A673 (cell line): ENCODE measurements at regions not wholly inside any gene's neighbourhood (a gene's known extent, or its start where the extent isn't known, plus 50 kb on each side); places are given as distances from the start of the nearest gene placed in this dataset.

Experiments used
- BruUV-seq: library from RNA; stranded (reverse); fragments of 400-500 nt; replicated peaks from 2 replicates; lab custom pipeline; 2021; lab: Mats Ljungman, UMichigan
- CTCF ChIA-PET: fragments of 300-600 bp; sonication (Branson Sonifier 250); formaldehyde crosslinking; loops from one replicate; lab custom pipeline; 2022; ENCODE audit warnings: antibody characterized with exemption; lab: Charles Lee
- POLR2A ChIA-PET: fragments of 300-600 bp; sonication (Branson Sonifier 250); formaldehyde crosslinking; loops from one replicate; lab custom pipeline; 2022; ENCODE audit warnings: antibody characterized with exemption; ENCODE audit not compliant: low non-redundant PET; lab: Charles Lee
- DNase-seq: peaks from one replicate; pipeline ENCODE4 v3.0.0-alpha.2; 2015; ENCODE audit warnings: low spot score
- H3K27ac ChIP-seq: fragments of 200-600 bp; sonication (generic); 2 replicates; pipeline ENCODE4 v1.5.1; 2016; ENCODE audit warnings: mixed run types, low read depth, mild to moderate bottlenecking, mixed read lengths, antibody characterized with exemption, low read length; ENCODE audit not compliant: poor library complexity, severe bottlenecking
- H3K27me3 ChIP-seq: fragments of 200-600 bp; sonication (generic); replicated peaks from 2 replicates; pipeline ENCODE4 v1.6.1; 2017; ENCODE audit warnings: mixed run types, low read depth, mild to moderate bottlenecking, mixed read lengths, antibody characterized with exemption, low read length; ENCODE audit not compliant: insufficient read depth, poor library complexity
- H3K36me3 ChIP-seq: fragments of 200-600 bp; sonication (generic); 2 replicates; pipeline ENCODE4 v1.6.1; 2016; ENCODE audit warnings: mixed run types, mild to moderate bottlenecking, mixed read lengths, antibody characterized with exemption, low read length; ENCODE audit not compliant: insufficient read depth, poor library complexity, severe bottlenecking
- H3K4me1 ChIP-seq: fragments of 200-600 bp; sonication (generic); 2 replicates; pipeline ENCODE4 v1.6.1; 2017; ENCODE audit warnings: mixed run types, mild to moderate bottlenecking, mixed read lengths, antibody characterized with exemption, low read length; ENCODE audit not compliant: insufficient read depth, poor library complexity, severe bottlenecking
- H3K4me3 ChIP-seq: fragments of 200-600 bp; sonication (generic); 2 replicates; pipeline ENCODE4 v1.5.1; 2016; ENCODE audit warnings: low read depth, mixed run types, mild to moderate bottlenecking, mixed read lengths, low read length; ENCODE audit not compliant: poor library complexity, severe bottlenecking
- H3K9me3 ChIP-seq: fragments of 200-600 bp; sonication (generic); 2 replicates; pipeline ENCODE4 v1.6.1; 2016; ENCODE audit warnings: mixed run types, low read depth, mild to moderate bottlenecking, mixed read lengths, antibody characterized with exemption, low read length; ENCODE audit not compliant: poor library complexity, severe bottlenecking
- CTCF ChIP-seq: fragments of 300-800, 200-600 bp; sonication (generic); conservative IDR thresholded peaks from 2 replicates; pipeline ENCODE4 v1.5.1; 2017; ENCODE audit warnings: low read depth, mild to moderate bottlenecking, antibody characterized with exemption, low read length, moderate library complexity, mixed read lengths
- EZH2 ChIP-seq: fragments of 200-600 bp; sonication (generic); IDR thresholded peaks from 2 replicates; pipeline ENCODE4 v1.6.1; 2017; ENCODE audit warnings: borderline replicate concordance, low read depth, mild to moderate bottlenecking, mixed read lengths, antibody characterized with exemption, low read length; ENCODE audit not compliant: poor library complexity, severe bottlenecking
- intact Hi-C: fragments of 100-400 bp; cut with micrococcal nuclease; formaldehyde crosslinking; loops from one replicate; pipeline ENCODE4 v1.10.0; 2022; ENCODE audit not compliant: unreplicated experiment

- CTCF ChIA-PET, result no interaction called here
Measured at GRCh38 chr16:7964167-7964566, 626.1 kb downstream of the TMEM114 start.

GRCh38 chr16:7962091-7962879 is 628.0 kb downstream of the TMEM114 start:
- CTCF ChIA-PET, result no interaction called here
- H3K9me3 ChIP-seq, result no peaks in the 10 kb centered on the region
- intact Hi-C loops, result no loop called here
- H3K27ac ChIP-seq, result no peak overlapping the region
- H3K36me3 ChIP-seq, result no peaks in the 10 kb centered on the region
- no peaks in the 10 kb centered on the region for H3K4me1 ChIP-seq
- no peaks in the 10 kb centered on the region for H3K27me3 ChIP-seq
- DNase-seq, result no peak
- no peak overlapping the region for H3K4me3 ChIP-seq
- no peak for TF ChIP-seq CTCF
- no peak for TF ChIP-seq EZH2
- POLR2A ChIA-PET, result no interaction called here
- no TSS peak for BruUV-seq

More at GRCh38 chr16:7964167-7964566, 626.1 kb downstream of the TMEM114 start:
- Histone ChIP-seq H3K36me3 (no peaks in the 10 kb centered on the region), H3K27ac (no peak overlapping the region), H3K4me1 (no peaks in the 10 kb centered on the region), H3K9me3 (no peaks in the 10 kb centered on the region), H3K4me3 (no peak overlapping the region), H3K27me3 (no peaks in the 10 kb centered on the region)
- POLR2A ChIA-PET, result no interaction called here
- no TSS peak for BruUV-seq
- no peak for DNase-seq
- intact Hi-C loops, result no loop called here
- TF ChIP-seq EZH2 (no peak), CTCF (no peak)

GRCh38 chr16:7957151-7957550 is 624.5 kb downstream of the RBFOX1 start:
- ChIA-PET CTCF (no interaction called here), POLR2A (no interaction called here)
- TF ChIP-seq EZH2 (no peak), CTCF (no peak)
- intact Hi-C loops, result no loop called here
- H3K9me3 ChIP-seq, result no peaks in the 10 kb centered on the region
- no peaks in the 10 kb centered on the region for H3K4me1 ChIP-seq
- no TSS peak for BruUV-seq
- H3K27me3 ChIP-seq, result no peaks in the 10 kb centered on the region
- no peak overlapping the region for H3K27ac ChIP-seq
- no peaks in the 10 kb centered on the region for H3K36me3 ChIP-seq
- no peak for DNase-seq
- no peak overlapping the region for H3K4me3 ChIP-seq
